CD4-positive, alpha-beta T cell treated with Interleukin-4 for 4 hours (primary cell): ENCODE measurements at regions not wholly inside any gene's neighbourhood (a gene's known extent, or its start where the extent isn't known, plus 50 kb on each side); places are given as distances from the start of the nearest gene placed in this dataset.
"Not testable (repeated sequence)": the region's sequence is repeated elsewhere in the genome, so short reads cannot be mapped to it uniquely, and the experiment has no call there.

Source experiments
- DNase-seq: peaks from one replicate; pipeline ENCODE4 v3.0.0-alpha.2; 2020

DNA sequence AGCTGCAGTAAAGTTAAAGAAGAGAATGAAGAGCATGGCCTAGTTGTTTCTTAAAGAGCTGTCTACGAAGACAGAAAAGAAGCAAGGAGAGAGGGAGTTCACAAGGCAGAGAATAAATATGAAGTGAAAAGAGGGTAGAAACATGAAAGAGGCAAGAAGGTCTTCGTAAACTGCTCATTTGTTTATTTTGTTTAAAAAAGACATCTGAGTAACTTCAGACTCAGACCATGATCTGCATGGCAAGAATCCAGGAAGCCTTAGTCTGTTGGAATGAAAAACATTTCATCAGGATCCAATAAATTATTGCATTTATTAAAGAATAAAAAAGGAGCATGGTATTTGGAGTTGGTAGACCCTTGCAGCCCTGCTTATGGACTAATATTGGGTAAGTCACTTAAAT lies 151.1 kb downstream of the SEM1 start:
- DNase-seq = no peak

DNA sequence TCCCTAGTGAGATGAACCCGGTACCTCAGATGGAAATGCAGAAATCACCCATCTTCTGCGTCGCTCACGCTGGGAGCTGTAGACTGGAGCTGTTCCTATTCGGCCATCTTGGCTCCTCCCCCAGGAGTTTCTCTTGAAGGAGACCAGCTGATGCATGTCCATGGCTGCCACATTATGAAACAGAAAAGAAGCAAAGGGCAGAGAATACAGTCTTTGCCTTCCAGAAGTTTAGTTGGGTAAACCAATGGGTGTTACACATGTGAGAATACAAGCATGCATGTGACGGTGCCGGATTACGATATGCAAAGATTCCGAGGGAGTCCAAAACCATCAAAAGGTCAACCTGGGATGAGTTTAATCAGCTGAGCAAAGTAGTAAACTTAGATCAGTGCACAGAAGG lies 151.6 kb downstream of the SEM1 start:
- no peak for DNase-seq

- DNase-seq = not testable (repeated sequence)
These were observed 152.0 kb downstream of the SEM1 start for GRCh38 chr7:96557598-96557997.

DNA sequence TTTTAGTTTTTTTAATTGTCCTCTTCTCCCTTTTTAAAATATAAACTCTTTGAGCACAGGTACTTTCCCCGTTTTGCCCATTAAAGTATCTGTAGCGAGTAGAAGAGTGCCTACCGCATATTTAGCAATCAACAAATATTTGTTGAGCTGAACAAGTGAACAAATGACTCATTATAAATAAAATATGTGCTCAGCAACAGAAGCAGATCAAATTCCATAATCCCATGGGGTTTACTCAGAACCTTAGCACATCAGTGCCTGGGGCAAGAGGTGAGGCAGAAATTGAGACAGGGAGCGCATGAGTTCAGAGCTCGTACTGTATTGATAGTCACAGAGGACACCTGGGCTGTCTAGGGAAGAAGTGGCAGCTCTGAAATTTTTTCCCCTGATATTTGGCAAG lies 161.0 kb downstream of the SEM1 start:
- DNase-seq = no peak

DNA sequence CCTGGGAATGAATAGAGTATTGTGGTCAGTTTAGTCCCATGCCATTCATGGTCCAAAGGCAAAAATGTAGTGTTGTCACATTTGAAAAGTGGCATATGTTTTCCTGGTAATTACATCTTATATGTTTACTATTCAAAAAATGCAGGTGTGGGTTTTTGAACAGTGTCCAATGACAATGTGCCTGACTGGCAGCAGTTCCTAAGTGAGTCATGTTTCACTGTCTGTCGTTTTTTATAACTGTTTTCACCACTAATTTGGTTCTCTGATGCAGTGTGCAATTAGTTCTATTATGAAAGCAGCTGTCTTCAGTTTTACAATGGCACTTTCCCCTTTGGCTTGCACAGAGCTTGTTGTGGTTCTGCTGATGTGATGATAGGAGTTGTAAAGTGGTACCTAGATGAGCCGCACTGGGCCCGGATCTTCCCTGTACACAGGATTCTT lies 162.3 kb downstream of the SEM1 start:
- DNase-seq = no peak

DNA sequence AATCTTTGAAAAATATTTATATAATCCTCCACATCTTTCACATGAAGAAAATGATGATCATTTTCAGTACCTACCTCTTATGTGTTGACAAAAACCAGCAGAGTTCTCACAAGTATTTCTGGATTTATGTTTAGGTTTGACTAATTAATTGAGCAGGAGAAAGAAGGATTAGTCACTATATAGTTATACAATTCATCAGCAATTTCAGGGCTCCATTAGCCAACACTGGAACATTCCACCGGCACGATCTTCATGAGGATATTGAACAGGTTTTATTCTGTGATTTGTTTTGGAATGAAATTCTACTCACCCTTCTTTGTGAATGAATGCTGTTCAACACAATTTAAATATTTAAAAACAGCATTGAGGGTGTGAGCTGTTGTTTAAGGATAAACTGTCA lies 163.2 kb downstream of the SEM1 start:
- DNase-seq = no peak

DNA sequence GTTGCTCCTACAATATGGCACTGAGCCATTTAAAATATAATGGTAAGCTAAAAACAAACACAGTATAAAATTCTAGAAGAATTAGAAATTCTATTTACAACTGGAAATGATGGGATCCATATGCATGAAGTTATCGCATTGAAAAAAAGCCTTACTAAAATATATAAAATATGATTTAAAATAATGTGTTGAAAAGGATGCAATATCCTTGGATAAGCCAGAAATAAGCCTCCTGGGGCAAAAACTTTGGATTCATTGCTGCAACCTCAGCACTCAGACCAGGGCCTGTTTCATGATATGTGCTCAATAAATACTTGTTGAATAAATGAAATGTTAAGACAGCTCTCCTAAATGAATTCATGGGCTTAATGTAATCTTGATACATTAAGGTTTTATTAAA lies 170.2 kb downstream of the SEM1 start:
- DNase-seq = no peak

GRCh38 chr7:96538632-96539031 lies 171.0 kb downstream of the SEM1 start:
- no peak for DNase-seq

GRCh38 chr7:96534221-96534620 lies 175.4 kb downstream of the SEM1 start:
- DNase-seq = no peak

- no peak for DNase-seq
These were observed 177.2 kb downstream of the SEM1 start for GRCh38 chr7:96532428-96532935.

DNA sequence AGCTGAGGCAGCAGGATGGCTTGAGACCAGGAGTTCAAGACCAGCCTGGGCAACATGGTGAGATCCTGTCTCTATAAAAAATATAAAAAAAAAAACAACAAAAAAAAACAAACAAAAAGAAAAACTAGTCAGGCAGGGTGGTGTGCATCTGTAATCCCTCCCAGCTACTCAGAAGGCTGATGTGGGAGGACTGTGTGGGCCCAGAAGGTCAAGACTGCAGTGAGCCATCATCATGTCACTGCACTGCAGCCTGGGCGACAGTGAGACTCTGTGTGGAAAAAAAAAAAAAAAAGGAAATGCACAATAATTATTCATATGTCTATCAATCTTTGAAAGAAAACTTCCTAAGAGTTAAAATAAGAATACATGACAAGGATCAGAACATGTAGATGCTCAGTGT lies 178.3 kb downstream of the SEM1 start:
- no peak for DNase-seq

DNA sequence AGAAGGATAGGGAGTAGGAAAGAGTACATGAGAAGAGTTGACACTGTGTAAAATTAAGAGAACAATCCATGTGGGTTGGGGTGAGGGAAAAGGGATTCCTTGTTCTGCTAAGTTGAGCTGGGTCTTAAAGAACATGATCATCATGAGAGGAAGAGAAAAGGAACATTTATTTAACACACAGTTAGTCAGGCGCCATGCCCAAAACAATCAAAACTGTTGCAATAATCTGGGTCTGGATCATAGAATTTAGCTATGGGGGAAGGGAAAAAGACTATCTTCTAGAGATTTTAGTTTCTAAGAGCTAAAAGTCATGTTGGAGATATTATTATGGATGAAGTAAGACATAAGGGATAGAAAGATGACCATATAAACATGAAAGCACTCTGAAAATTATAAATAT lies 178.9 kb downstream of the SEM1 start:
- DNase-seq = no peak

DNA sequence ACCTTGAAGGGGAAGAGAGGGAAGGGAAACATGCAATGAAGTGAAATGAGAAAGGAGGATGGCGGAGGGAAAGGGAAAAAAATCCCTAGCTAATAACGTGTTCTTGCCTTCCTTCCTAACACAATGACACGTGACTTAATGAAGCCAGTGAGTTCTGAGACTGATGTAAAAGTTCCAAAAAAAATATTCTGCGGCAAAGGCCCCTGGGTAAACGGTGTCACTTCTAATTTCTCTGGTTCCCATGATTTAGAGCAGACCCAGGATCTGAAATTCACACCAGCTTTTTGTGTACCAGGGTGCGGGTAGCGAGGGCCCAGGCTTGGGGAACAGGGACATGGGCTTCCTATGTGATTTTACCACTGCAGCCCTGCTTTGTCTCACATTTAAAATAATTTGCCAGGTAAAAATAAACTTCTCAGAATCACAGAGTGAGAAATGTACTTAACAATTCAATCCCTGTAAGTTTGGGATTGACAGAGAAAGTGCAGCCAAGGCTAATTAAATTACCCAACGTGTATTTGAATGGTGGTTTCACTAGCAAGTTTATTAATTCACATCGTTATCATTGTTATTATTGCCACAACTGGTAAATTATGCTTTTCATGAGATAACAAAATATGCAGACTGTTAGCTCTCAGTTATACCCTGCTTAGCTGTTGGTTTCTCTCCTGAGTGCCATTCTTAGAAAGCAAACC lies 182.4 kb downstream of the SEM1 start:
- DNase-seq = no peak

GRCh38 chr7:96526496-96526895 lies 183.2 kb downstream of the SEM1 start:
- no peak for DNase-seq

- no peak for DNase-seq
These were observed 188.4 kb downstream of the SEM1 start for GRCh38 chr7:96521068-96521894.

DNA sequence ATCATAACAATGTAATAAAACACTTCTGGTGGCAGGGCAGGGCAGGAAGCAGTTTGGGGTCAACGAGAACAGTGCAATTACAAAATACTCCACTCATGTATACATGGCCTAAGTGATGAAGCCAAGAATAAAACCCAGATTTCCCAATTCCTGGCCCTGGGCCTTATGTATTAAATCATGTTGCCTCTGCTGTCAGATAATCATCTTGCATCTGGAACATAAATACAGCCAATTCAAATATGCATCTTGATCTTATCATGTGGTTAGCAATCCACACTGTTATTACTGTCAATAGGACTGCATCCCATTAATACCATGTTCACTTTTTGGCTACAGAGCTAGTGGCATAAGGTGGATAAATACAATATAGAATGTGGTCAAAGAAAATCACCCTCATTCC lies 186.5 kb upstream of the SLC25A13 start:
- DNase-seq = no peak

DNA sequence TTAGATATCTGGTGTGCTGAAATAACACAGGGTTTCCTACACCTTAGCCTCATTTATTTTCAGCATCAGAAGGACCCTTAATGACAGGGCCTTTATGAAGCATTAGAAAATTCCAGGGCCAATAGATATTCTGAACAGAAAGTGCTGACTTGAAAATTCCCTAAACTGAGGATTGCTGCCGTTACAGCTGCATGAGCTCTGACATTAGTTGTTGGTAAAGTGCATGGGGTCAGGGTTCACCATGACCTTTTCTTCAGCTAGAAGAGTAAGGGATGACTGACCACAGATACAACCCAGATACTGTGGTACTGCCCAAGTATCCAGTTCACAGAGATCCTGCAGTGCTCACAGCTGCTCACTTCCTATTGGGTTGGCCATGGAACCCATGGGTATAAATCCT lies 181.7 kb upstream of the SLC25A13 start:
- DNase-seq = no peak

DNA sequence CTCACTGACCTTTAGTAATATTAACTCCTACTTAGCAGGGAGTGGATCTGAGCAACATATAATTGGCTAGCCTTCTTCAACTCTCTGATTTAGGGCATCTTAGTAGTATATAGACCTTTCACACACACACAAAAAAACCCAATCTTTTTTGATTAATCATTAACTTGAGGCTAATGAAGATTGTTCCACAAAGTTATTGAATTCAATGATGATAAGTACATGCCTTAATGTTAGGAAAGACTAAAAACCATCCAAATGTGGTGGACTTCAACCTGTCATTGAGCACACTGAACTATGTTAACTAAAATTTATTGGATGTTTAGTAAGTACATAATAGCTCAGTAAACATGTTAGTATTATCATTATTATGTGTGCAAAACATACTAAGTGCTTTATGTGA lies 179.4 kb upstream of the SLC25A13 start:
- no peak for DNase-seq

DNA sequence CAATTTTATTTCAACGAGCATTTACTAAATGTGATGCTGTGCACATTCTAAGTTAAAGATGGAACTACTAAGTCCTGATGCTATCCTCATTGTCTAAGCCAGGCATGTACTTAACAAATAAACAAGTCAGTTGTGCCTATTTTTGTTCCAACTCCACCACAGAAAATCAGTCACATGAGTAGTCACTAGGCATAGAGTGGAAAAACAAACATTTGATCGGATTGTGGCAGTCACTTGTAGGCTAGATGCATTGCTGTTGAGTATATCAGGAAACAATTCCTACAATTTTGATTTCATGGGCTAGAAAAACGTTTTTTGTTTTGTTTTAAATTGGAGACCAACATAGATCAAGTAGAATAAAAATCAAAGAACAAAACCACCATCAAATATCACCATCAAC lies 177.6 kb upstream of the SLC25A13 start:
- DNase-seq = no peak

GRCh38 chr7:96497567-96497966 lies 175.7 kb upstream of the SLC25A13 start:
- no peak for DNase-seq

DNA sequence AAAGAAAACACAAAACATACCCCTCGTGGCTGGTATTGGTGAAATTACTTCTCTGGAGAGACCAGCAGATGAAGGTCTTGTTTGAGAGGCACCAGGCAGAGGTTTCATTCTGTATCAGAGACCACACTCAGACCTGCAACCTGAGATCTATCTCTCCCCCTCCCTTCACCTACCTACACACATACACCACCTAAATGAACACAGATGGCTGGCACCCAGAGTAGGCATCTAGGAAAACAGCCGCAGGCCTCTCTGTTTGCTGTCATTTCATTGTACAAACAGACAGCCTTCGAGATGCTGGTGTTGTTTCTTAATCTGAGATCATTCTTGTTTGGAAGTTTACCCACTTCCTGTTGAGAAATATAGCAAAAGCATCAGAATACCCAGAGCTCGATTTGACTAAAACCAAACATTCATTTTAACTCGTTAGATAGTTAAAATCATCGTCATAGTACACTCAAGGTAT lies 173.9 kb upstream of the SLC25A13 start:
- no peak for DNase-seq

GRCh38 chr7:96486681-96487080 lies 164.8 kb upstream of the SLC25A13 start:
- DNase-seq = no peak

DNA sequence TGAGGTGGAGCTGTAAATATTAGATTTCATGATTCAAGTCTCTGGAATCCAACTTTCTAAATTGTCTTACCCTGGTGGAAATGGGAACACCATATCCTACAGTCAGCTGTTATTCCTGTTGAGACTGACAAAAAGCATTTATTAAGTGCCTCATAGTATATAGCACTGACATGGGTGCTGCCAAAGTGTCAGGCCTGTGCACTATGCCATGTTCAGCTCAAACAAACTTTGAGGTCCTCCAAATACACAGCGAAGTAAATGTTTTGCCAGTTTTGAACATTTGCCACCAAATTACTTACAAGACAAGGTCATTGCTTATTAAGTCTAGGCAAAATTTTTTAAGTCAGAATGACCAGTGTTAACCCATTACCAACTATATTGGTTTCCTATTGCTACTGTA lies 162.9 kb upstream of the SLC25A13 start:
- no peak for DNase-seq

- no peak for DNase-seq
These were observed 162.2 kb upstream of the SLC25A13 start for GRCh38 chr7:96484091-96484490.
